Activated naive CD8-positive, alpha-beta T cell (primary cell): ENCODE measurements at regions not wholly inside any gene's neighbourhood (a gene's known extent, or its start where the extent isn't known, plus 50 kb on each side); places are given as distances from the start of the nearest gene placed in this dataset.

Experiments used
- H3K27ac Mint-ChIP-seq: one replicate; pipeline ENCODE4 v1.8.0; 2021; ENCODE audit warnings: mixed read lengths
- H3K27me3 Mint-ChIP-seq: one replicate; pipeline ENCODE4 v1.8.0; 2021; ENCODE audit warnings: mixed read lengths
- H3K36me3 Mint-ChIP-seq: one replicate; pipeline ENCODE4 v1.8.0; 2021; ENCODE audit warnings: mixed read lengths
- H3K4me1 Mint-ChIP-seq: one replicate; pipeline ENCODE4 v1.8.0; 2021; ENCODE audit warnings: low read depth, mixed read lengths
- H3K4me3 Mint-ChIP-seq: one replicate; pipeline ENCODE4 v1.8.0; 2021; ENCODE audit warnings: mild to moderate bottlenecking, mixed read lengths
- H3K9me3 Mint-ChIP-seq: one replicate; pipeline ENCODE4 v1.8.0; 2021; ENCODE audit warnings: low read depth, mixed read lengths

DNA sequence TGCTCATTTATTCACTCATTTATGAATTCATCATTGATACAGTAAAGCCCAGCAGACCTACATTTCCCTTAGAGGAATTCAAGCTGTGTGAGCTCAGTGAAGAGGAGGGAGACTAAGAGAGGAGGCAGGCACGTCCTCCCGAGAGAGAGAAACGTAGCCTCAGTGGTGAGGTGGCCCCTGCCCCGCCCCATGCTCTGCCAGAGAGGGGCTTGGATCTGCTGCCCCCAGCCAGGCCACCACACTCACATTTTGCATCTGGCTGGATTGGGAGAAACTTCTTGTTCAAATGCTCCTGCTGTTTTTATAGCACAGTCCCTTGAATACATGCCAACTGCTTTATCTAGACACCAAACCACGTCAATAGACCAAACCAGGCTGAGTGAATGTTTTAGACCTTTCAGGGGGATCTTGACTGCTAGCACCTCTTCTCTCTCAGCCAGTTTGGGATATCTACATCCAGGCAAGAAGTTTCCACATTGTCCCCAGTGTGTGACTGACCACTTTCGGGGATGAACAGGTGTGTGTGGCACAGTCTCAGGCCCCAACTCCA lies 67.7 kb upstream of the AJAP1 start:
- H3K9me3 Mint-ChIP-seq: no peaks in the 10 kb centered on the region
- H3K27me3 Mint-ChIP-seq: peaks cover 32% of the 10 kb centered on the region
- no peak overlapping the region for H3K27ac Mint-ChIP-seq
- H3K4me1 Mint-ChIP-seq: no peaks in the 10 kb centered on the region
- no peak overlapping the region for H3K4me3 Mint-ChIP-seq
- H3K36me3 Mint-ChIP-seq: no peaks in the 10 kb centered on the region

- Mint-ChIP-seq H3K27ac (no peak overlapping the region), H3K4me3 (no peak overlapping the region), H3K36me3 (no peaks in the 10 kb centered on the region), H3K4me1 (no peaks in the 10 kb centered on the region), H3K27me3 (peaks cover 30% of the 10 kb centered on the region), H3K9me3 (no peaks in the 10 kb centered on the region)
Measured at GRCh38 chr1:4587721-4588120, 66.7 kb upstream of the AJAP1 start.

DNA sequence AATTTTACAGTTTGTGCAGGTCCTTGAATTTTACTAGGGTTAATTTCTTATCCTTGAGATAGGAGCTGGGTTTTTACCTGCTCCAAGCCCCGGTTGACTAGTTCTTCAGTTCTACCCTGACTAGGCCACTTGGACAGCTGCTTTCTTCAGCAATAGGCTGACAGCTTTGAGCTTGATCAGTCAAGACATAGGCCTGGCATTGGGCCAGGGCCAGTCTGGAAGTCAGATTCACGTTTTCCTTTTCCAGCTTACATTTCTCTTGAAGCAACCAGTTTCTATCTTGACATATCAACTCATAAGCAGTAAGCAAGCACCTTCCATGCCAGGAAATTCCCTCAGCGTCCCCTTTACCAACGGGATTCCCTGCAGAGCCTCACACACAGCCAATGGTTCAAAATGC lies 63.7 kb upstream of the AJAP1 start:
- Mint-ChIP-seq H3K27me3 (peaks cover 9% of the 10 kb centered on the region), H3K27ac (no peak overlapping the region), H3K4me3 (no peak overlapping the region), H3K4me1 (no peaks in the 10 kb centered on the region), H3K36me3 (no peaks in the 10 kb centered on the region), H3K9me3 (no peaks in the 10 kb centered on the region)

- H3K4me3 Mint-ChIP-seq: no peak overlapping the region
- H3K9me3 Mint-ChIP-seq: no peaks in the 10 kb centered on the region
- H3K36me3 Mint-ChIP-seq: no peaks in the 10 kb centered on the region
- H3K4me1 Mint-ChIP-seq: no peaks in the 10 kb centered on the region
- H3K27ac Mint-ChIP-seq: no peak overlapping the region
- H3K27me3 Mint-ChIP-seq: no peaks in the 10 kb centered on the region
Measured at GRCh38 chr1:4591926-4592325, 62.5 kb upstream of the AJAP1 start.

DNA sequence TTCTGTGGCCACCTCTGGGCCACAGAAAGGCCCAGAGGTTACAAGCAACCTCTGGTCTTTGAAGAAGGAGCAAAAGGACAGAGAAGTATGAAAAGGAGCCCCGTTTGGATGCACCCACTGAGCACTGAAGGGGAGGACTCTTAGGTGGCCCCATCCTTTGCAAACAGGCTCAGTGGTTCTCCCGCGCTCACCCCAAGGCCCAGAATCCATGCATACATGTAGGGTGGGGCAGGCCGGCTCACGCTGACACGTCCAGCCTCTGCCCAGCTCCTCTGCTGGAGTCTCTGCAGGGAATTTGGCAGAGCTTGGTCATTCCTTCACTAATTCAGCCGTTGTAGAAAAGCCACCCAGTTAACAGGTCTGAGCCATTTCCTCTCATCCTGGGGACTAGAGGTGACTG lies 61.3 kb upstream of the AJAP1 start:
- H3K36me3 Mint-ChIP-seq: no peaks in the 10 kb centered on the region
- no peaks in the 10 kb centered on the region for H3K4me1 Mint-ChIP-seq
- H3K9me3 Mint-ChIP-seq: no peaks in the 10 kb centered on the region
- H3K27ac Mint-ChIP-seq: no peak overlapping the region
- no peak overlapping the region for H3K4me3 Mint-ChIP-seq
- H3K27me3 Mint-ChIP-seq: no peaks in the 10 kb centered on the region

DNA sequence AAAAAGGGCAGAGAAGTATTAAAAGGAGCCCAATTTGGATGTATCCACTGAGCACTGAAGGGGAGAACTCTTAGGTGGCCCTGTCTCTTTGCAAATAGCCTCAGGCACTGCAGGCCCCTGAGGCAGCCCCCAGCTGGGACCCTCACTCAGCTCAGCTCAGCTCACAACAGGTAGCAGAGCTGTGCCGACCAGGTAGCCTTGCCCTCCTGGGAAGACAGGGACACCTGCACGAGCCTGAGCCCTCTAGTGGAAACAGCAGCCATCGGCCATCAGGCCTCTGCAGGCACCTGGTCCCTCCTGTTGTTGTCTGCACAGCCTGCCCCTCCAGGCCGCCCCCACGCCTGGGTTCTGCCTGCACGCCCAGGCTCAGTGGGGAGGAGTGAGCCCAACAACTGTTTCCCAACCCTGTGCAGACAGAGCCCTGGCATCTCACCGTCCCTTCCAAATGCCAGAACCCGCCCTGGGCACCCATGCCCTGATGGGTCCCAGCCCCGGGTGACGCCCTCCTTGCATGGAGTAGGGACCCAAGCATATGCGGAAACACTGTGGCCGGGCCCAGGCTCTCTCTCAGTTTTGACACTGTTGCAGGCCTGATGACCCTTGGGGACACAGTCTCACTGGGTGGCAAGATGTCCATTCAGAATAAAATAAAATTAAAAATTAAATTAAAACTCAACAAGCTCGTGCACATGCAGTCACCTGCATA lies 60.0 kb upstream of the AJAP1 start:
- no peaks in the 10 kb centered on the region for H3K36me3 Mint-ChIP-seq
- no peaks in the 10 kb centered on the region for H3K4me1 Mint-ChIP-seq
- H3K4me3 Mint-ChIP-seq: no peak overlapping the region
- no peaks in the 10 kb centered on the region for H3K9me3 Mint-ChIP-seq
- H3K27ac Mint-ChIP-seq: no peak overlapping the region
- H3K27me3 Mint-ChIP-seq: no peaks in the 10 kb centered on the region

DNA sequence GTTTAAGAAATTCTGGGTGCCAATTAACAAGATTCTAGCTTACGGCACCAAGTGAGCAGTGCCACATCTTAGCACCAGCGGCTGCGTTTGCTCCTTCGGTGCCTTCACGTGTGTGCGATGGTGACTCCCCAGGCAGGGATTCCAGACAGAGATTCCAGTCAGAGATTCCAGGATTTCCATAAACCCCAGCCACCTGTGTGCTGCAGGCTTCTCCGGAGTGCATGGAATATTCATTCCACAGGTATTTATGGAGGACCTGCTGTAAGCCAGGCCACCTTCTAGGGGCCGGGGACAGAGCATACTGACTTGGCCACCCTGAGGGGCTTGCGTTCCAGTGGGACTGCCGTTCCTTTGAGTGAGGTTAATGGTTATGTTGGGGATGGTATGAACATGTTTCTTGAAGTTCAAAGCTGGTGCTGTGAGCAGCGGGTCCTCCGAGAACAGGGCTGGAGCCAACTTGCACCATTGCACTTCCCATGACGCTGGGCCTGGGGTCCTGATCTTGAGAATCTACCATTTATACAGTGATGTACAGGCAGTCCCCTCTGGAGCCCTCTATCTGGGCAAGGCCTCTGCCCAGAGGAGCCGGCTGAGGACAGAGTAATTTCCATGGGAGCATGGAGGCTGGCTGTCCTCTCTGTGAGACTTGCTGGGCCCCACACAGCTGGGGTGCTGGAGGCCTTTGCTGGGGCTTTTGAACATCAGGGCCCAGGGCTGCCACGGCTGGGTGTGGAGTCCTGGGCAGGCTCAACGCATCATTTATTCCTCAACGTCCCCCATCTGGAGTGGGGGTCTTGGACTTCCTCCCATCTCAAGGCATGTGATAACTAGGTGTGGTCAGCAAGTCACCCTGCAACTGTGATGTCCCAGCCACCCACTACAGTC lies 58.8 kb upstream of the AJAP1 start:
- Mint-ChIP-seq H3K4me3 (no peak overlapping the region), H3K27ac (no peak overlapping the region), H3K36me3 (no peaks in the 10 kb centered on the region), H3K27me3 (no peaks in the 10 kb centered on the region), H3K9me3 (no peaks in the 10 kb centered on the region), H3K4me1 (no peaks in the 10 kb centered on the region)

- H3K36me3 Mint-ChIP-seq: no peaks in the 10 kb centered on the region
- no peak overlapping the region for H3K27ac Mint-ChIP-seq
- H3K4me1 Mint-ChIP-seq: no peaks in the 10 kb centered on the region
- no peaks in the 10 kb centered on the region for H3K9me3 Mint-ChIP-seq
- H3K27me3 Mint-ChIP-seq: peaks cover 3% of the 10 kb centered on the region
- H3K4me3 Mint-ChIP-seq: no peak overlapping the region
Measured at GRCh38 chr1:4596486-4596885, 57.9 kb upstream of the AJAP1 start.

DNA sequence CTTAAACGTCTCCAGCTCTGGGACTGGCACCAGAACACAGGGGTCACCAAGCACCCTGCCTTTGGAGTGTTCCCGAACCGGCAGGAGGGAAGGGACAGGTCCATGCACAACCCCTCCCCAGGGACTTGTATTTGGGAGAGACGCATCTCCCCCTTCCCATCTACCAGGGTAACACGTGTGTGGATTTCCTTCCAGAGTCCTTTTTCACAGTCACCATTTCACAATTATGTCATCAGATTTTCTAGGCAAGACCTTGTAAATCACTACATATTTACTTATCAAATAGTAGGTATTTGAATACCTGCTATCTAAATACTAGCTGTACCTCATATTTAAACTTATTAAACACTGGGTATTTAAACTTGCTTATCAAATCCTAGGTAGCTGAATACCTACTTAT lies 57.4 kb upstream of the AJAP1 start:
- Mint-ChIP-seq H3K27ac (no peak overlapping the region), H3K4me3 (no peak overlapping the region), H3K36me3 (no peaks in the 10 kb centered on the region), H3K27me3 (peaks cover 3% of the 10 kb centered on the region), H3K4me1 (no peaks in the 10 kb centered on the region), H3K9me3 (no peaks in the 10 kb centered on the region)

DNA sequence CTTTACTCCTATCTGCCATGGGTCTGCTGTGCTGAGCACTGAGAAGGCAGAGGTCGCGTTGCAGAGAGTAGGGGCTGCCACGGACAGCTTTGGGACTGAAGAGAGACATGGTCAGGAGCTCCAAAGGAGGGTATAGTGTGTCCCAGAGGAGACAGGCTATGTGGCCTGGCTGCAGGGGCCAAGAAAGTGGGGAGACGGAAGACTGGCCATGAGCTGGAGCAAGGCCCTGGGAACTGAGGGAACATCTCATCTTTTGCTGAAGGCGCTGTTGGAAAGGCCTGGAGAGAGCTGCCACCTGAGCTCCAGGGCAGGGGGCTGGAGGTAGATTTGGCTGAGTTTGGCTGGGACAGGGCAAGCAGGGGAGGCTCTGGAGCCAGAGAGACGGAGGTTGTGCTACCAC lies 55.8 kb upstream of the AJAP1 start:
- Mint-ChIP-seq H3K4me1 (no peaks in the 10 kb centered on the region), H3K36me3 (no peaks in the 10 kb centered on the region), H3K9me3 (no peaks in the 10 kb centered on the region), H3K27me3 (peaks cover 6% of the 10 kb centered on the region), H3K4me3 (no peak overlapping the region), H3K27ac (no peak overlapping the region)

- no peaks in the 10 kb centered on the region for H3K4me1 Mint-ChIP-seq
- no peak overlapping the region for H3K4me3 Mint-ChIP-seq
- no peak overlapping the region for H3K27ac Mint-ChIP-seq
- H3K36me3 Mint-ChIP-seq: no peaks in the 10 kb centered on the region
- H3K27me3 Mint-ChIP-seq: peaks cover 6% of the 10 kb centered on the region
- no peaks in the 10 kb centered on the region for H3K9me3 Mint-ChIP-seq
Measured at GRCh38 chr1:4599521-4599920, 54.9 kb upstream of the AJAP1 start.

- peaks cover 6% of the 10 kb centered on the region for H3K27me3 Mint-ChIP-seq
- no peaks in the 10 kb centered on the region for H3K36me3 Mint-ChIP-seq
- H3K9me3 Mint-ChIP-seq: no peaks in the 10 kb centered on the region
- H3K27ac Mint-ChIP-seq: no peak overlapping the region
- H3K4me1 Mint-ChIP-seq: no peaks in the 10 kb centered on the region
- no peak overlapping the region for H3K4me3 Mint-ChIP-seq
Measured at GRCh38 chr1:4599951-4600481, 54.4 kb upstream of the AJAP1 start.

DNA sequence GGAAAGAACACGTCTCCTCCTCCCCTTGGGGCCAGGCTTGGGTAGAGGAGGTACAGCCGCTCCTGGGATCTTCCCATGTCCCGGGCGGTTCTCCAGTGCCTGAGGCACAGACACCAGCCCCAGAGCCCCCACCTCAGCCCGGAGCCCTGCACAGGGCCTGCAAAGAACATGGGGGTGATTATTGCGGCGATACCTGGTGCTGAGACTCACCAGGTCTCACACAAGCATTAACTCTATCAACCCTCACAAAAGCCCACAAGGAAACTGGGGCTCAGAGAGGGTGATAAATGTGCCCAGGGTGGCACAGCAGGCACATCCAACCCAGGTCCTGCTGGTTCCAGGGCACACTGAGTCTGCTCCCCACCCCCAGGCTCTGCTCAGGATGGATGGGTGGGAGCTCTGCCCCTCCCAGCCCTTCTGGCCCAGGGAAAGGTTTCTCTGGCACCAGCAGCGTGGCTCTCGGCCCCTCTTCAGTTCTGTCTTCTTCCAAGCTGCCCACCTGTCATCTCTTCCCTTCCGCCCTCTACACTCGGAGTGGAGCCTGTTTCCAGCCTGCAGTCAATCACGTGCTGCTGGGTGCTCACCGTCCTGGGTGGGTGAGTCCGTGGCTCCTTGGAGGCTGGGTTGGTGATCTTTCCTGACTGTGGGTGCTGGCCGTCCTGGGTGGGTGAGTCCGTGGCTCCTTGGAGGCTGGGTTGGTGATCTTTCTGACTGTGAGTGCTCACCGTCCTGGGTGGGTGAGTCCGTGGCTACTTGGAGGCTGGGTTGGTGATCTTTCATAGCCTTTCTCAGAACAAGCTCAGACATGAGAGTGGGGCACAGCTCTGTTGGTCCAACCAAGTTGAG lies 53.6 kb upstream of the AJAP1 start:
- H3K4me1 Mint-ChIP-seq: no peaks in the 10 kb centered on the region
- no peak overlapping the region for H3K27ac Mint-ChIP-seq
- peaks cover 10% of the 10 kb centered on the region for H3K27me3 Mint-ChIP-seq
- no peak overlapping the region for H3K4me3 Mint-ChIP-seq
- H3K9me3 Mint-ChIP-seq: no peaks in the 10 kb centered on the region
- no peaks in the 10 kb centered on the region for H3K36me3 Mint-ChIP-seq

- Mint-ChIP-seq H3K27me3 (peaks cover 17% of the 10 kb centered on the region), H3K4me3 (no peak overlapping the region), H3K4me1 (no peaks in the 10 kb centered on the region), H3K9me3 (no peaks in the 10 kb centered on the region), H3K36me3 (no peaks in the 10 kb centered on the region), H3K27ac (no peak overlapping the region)
Measured at GRCh38 chr1:4601941-4602340, 52.5 kb upstream of the AJAP1 start.
